ENCODE measurements at regions not wholly inside any gene's neighbourhood (a gene's known extent, or its start where the extent isn't known, plus 50 kb on each side); places are given as distances from the start of the nearest gene placed in this dataset.
"Not testable (repeated sequence)": the region's sequence is repeated elsewhere in the genome, so short reads cannot be mapped to it uniquely, and the experiment has no call there.

GRCh38 chr20:52424357-52424942 is 232.9 kb upstream of the ZFP64 start:
- H3K4me1 ChIP-seq (replicated peaks in 1 of 4; ENCODE audit: control insufficient read depth in 3 of 4, insufficient read depth in 4 of 4, low read length in 3 of 4); FAIRE-seq; DNase-seq (ENCODE audit: low read depth in 1 of 2, low spot score in 2 of 2); H3K27me3 ChIP-seq (replicated peaks in 1 of 4; ENCODE audit: control insufficient read depth in 3 of 4, extremely low read depth in 1 of 4, insufficient read depth in 3 of 4, low read length in 3 of 4); H3K18ac ChIP-seq (ENCODE audit: extremely low read depth, low read length); H3K56ac ChIP-seq (replicated peaks; ENCODE audit: insufficient read length, low read depth, low read length); H2BK20ac ChIP-seq (ENCODE audit: low read length); H2BK15ac ChIP-seq (ENCODE audit: low read length); H3K23me2 ChIP-seq (ENCODE audit: low read depth, low read length); H3K79me2 ChIP-seq (ENCODE audit: control insufficient read depth in 1 of 2, insufficient read depth in 2 of 2, low read length in 2 of 2); H2BK5ac ChIP-seq (ENCODE audit: low read depth, low read length); H2BK120ac ChIP-seq (replicated peaks; ENCODE audit: low read depth, low read length); H3K14ac ChIP-seq (ENCODE audit: insufficient read length); H3K23ac ChIP-seq (ENCODE audit: insufficient read length); H2AK5ac ChIP-seq (ENCODE audit: low read depth, low read length); H4K8ac ChIP-seq (ENCODE audit: extremely low read depth, insufficient read depth, low read length); H3K9me3 ChIP-seq (ENCODE audit: insufficient read depth in 2 of 2, low read depth in 1 of 2, low read length in 1 of 2); H2AFZ ChIP-seq (ENCODE audit: low read length); POLR2A ChIA-PET (ENCODE audit: partially characterized antibody); H4K5ac ChIP-seq (ENCODE audit: insufficient read length, low read depth, low read length); H3K4ac ChIP-seq (replicated peaks; ENCODE audit: insufficient read length, low read depth, low read length); CTCF ChIA-PET (ENCODE audit: partially characterized antibody); H2BK12ac ChIP-seq (ENCODE audit: low read depth, low read length); H3K27ac ChIP-seq (ENCODE audit: low read depth, low read length); H3K79me1 ChIP-seq (ENCODE audit: low read depth, low read length); H3K4me3 ChIP-seq (ENCODE audit: extremely low read depth in 1 of 4, insufficient read depth in 2 of 4, low read depth in 3 of 4, low read length in 4 of 4); H4K20me1 ChIP-seq (replicated peaks in 1 of 2; ENCODE audit: control insufficient read depth in 1 of 2, insufficient read depth in 2 of 2, low read length in 2 of 2); H3K36me3 ChIP-seq (ENCODE audit: control insufficient read depth in 2 of 4, insufficient read depth in 4 of 4, low read length in 3 of 4); H4K91ac ChIP-seq (replicated peaks; ENCODE audit: insufficient read length, low read length); H3K4me2 ChIP-seq (ENCODE audit: insufficient read depth in 1 of 2, low read depth in 2 of 2, low read length in 2 of 2); H3K9ac ChIP-seq (replicated peaks in 1 of 4; ENCODE audit: extremely low read depth in 1 of 4, low read depth in 3 of 4, low read length in 3 of 4): not testable (repeated sequence)
- 86% methylated on average over 6 of the region's 6 CpGs; no CpG with 5 or more reads in 1 of the 2 experiments for WGBS, 2 experiments (ENCODE audit: extremely low coverage in 1 of 2, insufficient coverage in 1 of 2, insufficient read length in 1 of 2, insufficient replicate concordance in 2 of 2, low coverage in 1 of 2, low lambda C conversion rate in 2 of 2, missing lambda C conversion rate in 1 of 2)

DNA sequence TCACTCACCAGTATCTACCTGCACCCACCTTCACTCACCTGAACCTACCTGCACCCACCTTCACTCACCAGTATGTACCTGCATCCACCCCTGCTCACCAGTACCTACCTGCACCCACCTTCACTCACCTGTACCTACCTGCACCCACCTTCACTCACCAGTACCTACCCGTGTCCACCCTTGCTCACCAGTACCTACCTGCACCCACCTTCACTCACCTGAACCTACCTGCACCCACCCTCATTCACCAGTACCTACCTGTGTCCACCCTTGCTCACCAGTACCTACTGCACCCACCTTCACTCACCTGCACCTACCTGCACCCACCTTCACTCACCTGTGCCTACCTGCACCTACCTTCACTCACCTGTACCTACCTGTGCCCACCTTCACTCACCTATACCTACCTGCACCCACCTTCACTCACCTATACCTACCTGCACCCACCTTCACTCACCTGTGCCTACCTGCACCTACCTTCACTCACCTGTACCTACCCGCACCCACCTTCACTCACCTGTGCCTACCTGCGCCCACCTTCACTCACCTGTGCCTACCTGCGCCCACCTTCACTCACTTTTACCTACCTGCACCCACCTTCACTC is 232.1 kb upstream of the ZFP64 start:
- 74% methylated on average over 4 of the region's 4 CpGs; no CpG with 5 or more reads in 1 of the 2 experiments for WGBS, 2 experiments (ENCODE audit: extremely low coverage in 1 of 2, insufficient coverage in 1 of 2, insufficient read length in 1 of 2, insufficient replicate concordance in 2 of 2, low coverage in 1 of 2, low lambda C conversion rate in 2 of 2, missing lambda C conversion rate in 1 of 2)
- H3K18ac ChIP-seq (ENCODE audit: extremely low read depth, low read length); H3K4me1 ChIP-seq (replicated peaks in 1 of 4; ENCODE audit: control insufficient read depth in 3 of 4, insufficient read depth in 4 of 4, low read length in 3 of 4); H3K79me1 ChIP-seq (ENCODE audit: low read depth, low read length); H2BK15ac ChIP-seq (ENCODE audit: low read length); H3K56ac ChIP-seq (replicated peaks; ENCODE audit: insufficient read length, low read depth, low read length); H3K27ac ChIP-seq (ENCODE audit: low read depth, low read length); POLR2A ChIA-PET (ENCODE audit: partially characterized antibody); H3K4me3 ChIP-seq (ENCODE audit: extremely low read depth in 1 of 4, insufficient read depth in 2 of 4, low read depth in 3 of 4, low read length in 4 of 4); H3K4ac ChIP-seq (replicated peaks; ENCODE audit: insufficient read length, low read depth, low read length); H3K14ac ChIP-seq (ENCODE audit: insufficient read length); H3K36me3 ChIP-seq (ENCODE audit: control insufficient read depth in 2 of 4, insufficient read depth in 4 of 4, low read length in 3 of 4); H2BK5ac ChIP-seq (ENCODE audit: low read depth, low read length); CTCF ChIA-PET (ENCODE audit: partially characterized antibody); H4K91ac ChIP-seq (replicated peaks; ENCODE audit: insufficient read length, low read length); H2BK20ac ChIP-seq (ENCODE audit: low read length); H4K5ac ChIP-seq (ENCODE audit: insufficient read length, low read depth, low read length); H3K4me2 ChIP-seq (ENCODE audit: insufficient read depth in 1 of 2, low read depth in 2 of 2, low read length in 2 of 2); H2AFZ ChIP-seq (ENCODE audit: low read length); H2BK120ac ChIP-seq (replicated peaks; ENCODE audit: low read depth, low read length); H4K20me1 ChIP-seq (replicated peaks in 1 of 2; ENCODE audit: control insufficient read depth in 1 of 2, insufficient read depth in 2 of 2, low read length in 2 of 2); H4K8ac ChIP-seq (ENCODE audit: extremely low read depth, insufficient read depth, low read length); H3K9ac ChIP-seq (replicated peaks in 1 of 4; ENCODE audit: extremely low read depth in 1 of 4, low read depth in 3 of 4, low read length in 3 of 4); H2AK5ac ChIP-seq (ENCODE audit: low read depth, low read length); H3K23ac ChIP-seq (ENCODE audit: insufficient read length); H3K9me3 ChIP-seq (ENCODE audit: insufficient read depth in 2 of 2, low read depth in 1 of 2, low read length in 1 of 2); H3K23me2 ChIP-seq (ENCODE audit: low read depth, low read length); H3K27me3 ChIP-seq (replicated peaks in 1 of 4; ENCODE audit: control insufficient read depth in 3 of 4, extremely low read depth in 1 of 4, insufficient read depth in 3 of 4, low read length in 3 of 4); DNase-seq (ENCODE audit: low read depth in 1 of 2, low spot score in 2 of 2); FAIRE-seq; H3K79me2 ChIP-seq (ENCODE audit: control insufficient read depth in 1 of 2, insufficient read depth in 2 of 2, low read length in 2 of 2): not testable (repeated sequence)
- 0 out of 2 replicates have a peak overlapping the region, but pooled peaks have one; percentile 11 for H2BK12ac ChIP-seq (ENCODE audit: low read depth, low read length)

All from H1 (cell line).